NCI-H526 treated with DMSO at 0.1 percent for 48 hours (cell line): ENCODE measurements at regions not wholly inside any gene's neighbourhood (a gene's known extent, or its start where the extent isn't known, plus 50 kb on each side); places are given as distances from the start of the nearest gene placed in this dataset.
A peak's percentile ranks its signal among the peaks of the same experiment; 100 is the strongest.
"Not testable (repeated sequence)": the region's sequence is repeated elsewhere in the genome, so short reads cannot be mapped to it uniquely, and the experiment has no call there.

Experiments
- DNase-seq: peaks from one replicate; lab custom pipeline; 2025; lab: John Stamatoyannopoulos, UW

GRCh38 chr9:74092491-74092834 is 404.7 kb upstream of the RORB start:
- DNase-seq: no peak

GRCh38 chr9:74094037-74094436 is 403.1 kb upstream of the RORB start:
- not testable (repeated sequence) for DNase-seq

GRCh38 chr9:74094766-74095165 is 402.4 kb upstream of the RORB start:
- no peak for DNase-seq

- no peak for DNase-seq
Observed at GRCh38 chr9:74095925-74096324, 401.2 kb upstream of the RORB start.

- no peak for DNase-seq
Observed at GRCh38 chr9:74096420-74096819, 400.7 kb upstream of the RORB start.

GRCh38 chr9:74100042-74100441 is 397.1 kb upstream of the RORB start:
- no peak for DNase-seq

- DNase-seq: not testable (repeated sequence)
Observed at GRCh38 chr9:74102148-74102547, 395.0 kb upstream of the RORB start.

GRCh38 chr9:74102702-74103101 is 394.4 kb upstream of the RORB start:
- no peak for DNase-seq

GRCh38 chr9:74107692-74108091 is 389.4 kb upstream of the RORB start:
- DNase-seq: no peak

GRCh38 chr9:74115976-74116375 is 381.2 kb upstream of the RORB start:
- no peak for DNase-seq

- peak; percentile 4 for DNase-seq
Observed at GRCh38 chr9:74117151-74117550, 380.0 kb upstream of the RORB start.

GRCh38 chr9:74117731-74118130 is 379.4 kb upstream of the RORB start:
- DNase-seq: no peak

GRCh38 chr9:74120061-74120460 is 377.1 kb upstream of the RORB start:
- no peak for DNase-seq

- DNase-seq: no peak
Observed at GRCh38 chr9:74120470-74120869, 376.7 kb upstream of the RORB start.

GRCh38 chr9:74122216-74122615 is 374.9 kb upstream of the RORB start:
- DNase-seq: no peak

GRCh38 chr9:74122661-74123060 is 374.5 kb upstream of the RORB start:
- DNase-seq: no peak

GRCh38 chr9:74125941-74126340 is 371.2 kb upstream of the RORB start:
- DNase-seq: no peak

- peak; percentile 25 for DNase-seq
Observed at GRCh38 chr9:74132986-74133385, 364.1 kb upstream of the RORB start.

GRCh38 chr9:74133921-74134320 is 363.2 kb upstream of the RORB start:
- DNase-seq: no peak

GRCh38 chr9:74138182-74138581 is 359.0 kb upstream of the RORB start:
- no peak for DNase-seq

- no peak for DNase-seq
Observed at GRCh38 chr9:74140141-74140540, 357.0 kb upstream of the RORB start.

- no peak for DNase-seq
Observed at GRCh38 chr9:74147906-74148305, 349.2 kb upstream of the RORB start.

- DNase-seq: no peak
Observed at GRCh38 chr9:74172874-74173273, 324.3 kb upstream of the RORB start.

GRCh38 chr9:74173284-74173683 is 323.9 kb upstream of the RORB start:
- DNase-seq: no peak

- not testable (repeated sequence) for DNase-seq
Observed at GRCh38 chr9:74197771-74198170, 299.4 kb upstream of the RORB start.
